AG04449 (cell line): ENCODE measurements at regions not wholly inside any gene's neighbourhood (a gene's known extent, or its start where the extent isn't known, plus 50 kb on each side); places are given as distances from the start of the nearest gene placed in this dataset.
A peak's percentile ranks its signal among the peaks of the same experiment; 100 is the strongest.

Experiments used
- CTCF ChIA-PET: fragments of 350-600 bp; formaldehyde crosslinking; extraction: SDS; loops from one replicate; lab custom pipeline; 2021; ENCODE audit warnings: antibody characterized with exemption; lab: Yijun Ruan, JAX
- POLR2A ChIA-PET: fragments of 400-600, 350-600 bp; formaldehyde crosslinking; extraction: SDS; loops from one replicate; lab custom pipeline; 2020; ENCODE audit warnings: antibody characterized with exemption, inconsistent platforms; lab: Yijun Ruan, JAX
- DNase-seq: peaks from one replicate; pipeline ENCODE4 v3.0.0-alpha.2; 2010; ENCODE audit warnings: low read depth, low spot score
- H3K4me3 ChIP-seq: 2 replicates; pipeline ENCODE4 v1.5.1; 2011; ENCODE audit warnings: low read depth, mild to moderate bottlenecking, control low read depth, low read length
- TF ChIP-seq, protein P1 (sequence below): IDR thresholded peaks from one replicate; pipeline ENCODE4 v1.5.1; 2011; ENCODE audit warnings: mild to moderate bottlenecking, moderate library complexity, low read length, control low read depth, inconsistent platforms; ENCODE audit not compliant: insufficient read depth; ENCODE audit errors: missing control alignments

- CTCF ChIA-PET = interaction anchor here (0.9 to 1.2 kb wide), 3 partner anchors 31 to 615 kb away, joined by 3 read pairs; no protein-coding TSS in a partner anchor
- POLR2A ChIA-PET = interaction anchor here (0.8 kb wide), 1 partner anchor 111 kb away, joined by 4 read pairs; no protein-coding TSS in a partner anchor
- peak; percentile 58 for DNase-seq
- no peak overlapping the region for H3K4me3 ChIP-seq
- TF ChIP-seq, protein P1, sequence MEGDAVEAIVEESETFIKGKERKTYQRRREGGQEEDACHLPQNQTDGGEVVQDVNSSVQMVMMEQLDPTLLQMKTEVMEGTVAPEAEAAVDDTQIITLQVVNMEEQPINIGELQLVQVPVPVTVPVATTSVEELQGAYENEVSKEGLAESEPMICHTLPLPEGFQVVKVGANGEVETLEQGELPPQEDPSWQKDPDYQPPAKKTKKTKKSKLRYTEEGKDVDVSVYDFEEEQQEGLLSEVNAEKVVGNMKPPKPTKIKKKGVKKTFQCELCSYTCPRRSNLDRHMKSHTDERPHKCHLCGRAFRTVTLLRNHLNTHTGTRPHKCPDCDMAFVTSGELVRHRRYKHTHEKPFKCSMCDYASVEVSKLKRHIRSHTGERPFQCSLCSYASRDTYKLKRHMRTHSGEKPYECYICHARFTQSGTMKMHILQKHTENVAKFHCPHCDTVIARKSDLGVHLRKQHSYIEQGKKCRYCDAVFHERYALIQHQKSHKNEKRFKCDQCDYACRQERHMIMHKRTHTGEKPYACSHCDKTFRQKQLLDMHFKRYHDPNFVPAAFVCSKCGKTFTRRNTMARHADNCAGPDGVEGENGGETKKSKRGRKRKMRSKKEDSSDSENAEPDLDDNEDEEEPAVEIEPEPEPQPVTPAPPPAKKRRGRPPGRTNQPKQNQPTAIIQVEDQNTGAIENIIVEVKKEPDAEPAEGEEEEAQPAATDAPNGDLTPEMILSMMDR = no peak
These were observed 612.0 kb downstream of the IRS1 start for GRCh38 chr2:226187616-226188015.

DNA sequence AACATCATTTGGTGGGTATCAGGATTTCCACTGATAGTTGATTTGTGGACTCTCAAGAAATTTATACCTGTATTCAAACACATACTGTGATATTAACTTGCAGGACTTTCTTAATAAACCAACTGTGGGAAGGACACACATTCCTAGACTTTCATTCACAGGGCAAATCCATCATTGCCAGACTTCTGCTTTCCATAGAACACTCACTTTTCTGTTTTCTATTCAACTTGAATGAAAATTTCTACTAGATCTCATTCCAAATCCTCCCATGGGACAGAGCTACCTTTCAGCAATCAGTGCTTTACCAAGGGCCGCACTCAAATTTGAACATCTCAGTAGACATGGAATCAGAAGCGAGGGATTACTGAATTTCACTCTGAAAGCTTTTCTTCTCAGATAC lies 612.5 kb downstream of the IRS1 start:
- TF ChIP-seq, protein P1 = no peak
- no peak for DNase-seq
- ChIA-PET CTCF (interaction anchor here (0.9 to 4.0 kb wide), 4 partner anchors 27 to 615 kb away, joined by 3 to 15 read pairs (median 3); no protein-coding TSS in a partner anchor), POLR2A (interaction anchor here (0.8 kb wide), 1 partner anchor 110 kb away, joined by 4 read pairs; no protein-coding TSS in a partner anchor)
- H3K4me3 ChIP-seq = no peak overlapping the region

- TF ChIP-seq, protein P1 = no peak
- ChIA-PET CTCF (interaction anchor here (1.1 to 4.0 kb wide), 2 partner anchors 29 to 615 kb away, joined by 3 to 15 read pairs; no protein-coding TSS in a partner anchor), POLR2A (interaction anchor here (1.0 to 1.3 kb wide), 3 partner anchors 67 to 613 kb away, joined by 3 to 5 read pairs (median 4); partner anchors contain the start of gene IRS1)
- peak; percentile 96 for DNase-seq
- H3K4me3 ChIP-seq = no peak overlapping the region; the same call in 1 of the 2 replicates
These were observed 613.9 kb downstream of the IRS1 start for GRCh38 chr2:226185616-226186211.

DNA sequence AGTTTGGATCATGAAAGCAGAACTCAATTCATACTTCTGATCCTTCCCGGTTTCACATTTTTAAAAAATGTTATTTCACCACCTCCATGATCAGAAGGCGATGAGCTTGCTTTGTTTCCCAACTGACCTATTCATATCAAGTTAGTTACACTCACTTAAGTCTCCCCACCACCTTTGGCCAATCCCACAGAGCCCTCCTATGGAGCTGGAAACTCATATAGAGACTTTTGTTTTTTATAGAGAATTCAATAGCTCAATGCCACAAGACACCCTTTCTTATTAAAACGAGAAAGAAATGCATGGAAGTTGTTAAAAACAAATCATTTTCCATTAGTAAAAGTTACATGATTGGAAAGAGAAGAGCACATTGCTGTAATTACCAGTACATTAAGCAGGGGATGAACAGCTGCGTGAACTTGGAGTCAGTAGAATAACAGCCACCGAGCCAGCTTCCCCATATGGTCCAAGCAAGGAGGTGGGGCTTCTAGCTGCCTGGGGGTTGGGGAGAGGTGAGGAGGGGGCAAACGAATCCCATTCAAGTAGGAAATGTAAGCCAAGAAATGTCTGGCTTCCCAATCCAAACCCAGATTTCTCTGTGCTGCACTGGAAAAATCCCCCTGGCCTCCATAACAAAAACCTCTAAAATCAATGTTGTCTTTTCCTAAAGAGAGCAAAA lies 614.5 kb downstream of the IRS1 start:
- no peak for DNase-seq
- ChIA-PET CTCF (interaction anchor here (1.0 to 4.0 kb wide), 4 partner anchors 12 to 615 kb away, joined by 3 to 15 read pairs (median 6); no protein-coding TSS in a partner anchor), POLR2A (interaction anchor here (0.6 to 1.3 kb wide), 3 partner anchors 46 to 614 kb away, joined by 3 to 5 read pairs (median 3); partner anchors contain the start of gene IRS1)
- TF ChIP-seq, protein P1 = no peak
- H3K4me3 ChIP-seq = peak overlapping the region; percentile 12

GRCh38 chr2:226184540-226184939 lies 615.1 kb downstream of the IRS1 start:
- TF ChIP-seq, protein P1 = no peak
- DNase-seq = no peak
- ChIA-PET CTCF (interaction anchor here (1.0 to 4.0 kb wide), 3 partner anchors 12 to 66 kb away, joined by 4 to 15 read pairs (median 8); no protein-coding TSS in a partner anchor), POLR2A (interaction anchor here (0.6 kb wide), 1 partner anchor 45 kb away, joined by 3 read pairs; no protein-coding TSS in a partner anchor)
- no peak overlapping the region for H3K4me3 ChIP-seq
